ENCODE measurements at regions not wholly inside any gene's neighbourhood (a gene's known extent, or its start where the extent isn't known, plus 50 kb on each side); places are given as distances from the start of the nearest gene placed in this dataset.

DNA sequence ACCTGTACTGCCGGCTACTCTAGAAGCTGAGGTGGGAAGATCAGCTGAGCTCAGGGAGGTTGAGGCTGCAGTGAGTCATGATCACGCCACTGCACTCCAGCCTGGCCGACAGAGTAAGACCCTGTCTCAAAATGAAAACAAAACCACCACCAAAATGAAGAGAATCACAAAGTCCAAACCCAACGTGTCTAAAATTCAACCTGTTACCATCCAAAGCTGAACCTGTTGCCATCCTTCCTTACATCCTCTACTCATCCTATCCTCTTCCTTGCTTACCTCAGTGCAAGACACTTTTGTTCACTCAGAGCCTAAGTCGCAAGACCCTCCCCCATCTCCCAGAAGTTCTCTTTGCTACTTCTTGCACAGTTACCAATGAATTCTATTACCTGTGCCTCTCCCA is 299.7 kb downstream of the ATP23 start:
- TF ChIP-seq POLR2AphosphoS5 (IDR thresholded peaks at IDR 0.05; ENCODE audit: low read depth, low read length) (no peak), TAF1 (IDR thresholded peaks at IDR 0.05; ENCODE audit: low read depth, low read length) (no peak), POLR2A (IDR thresholded peaks at IDR 0.05; ENCODE audit: low read depth, low read length) (no peak), POU2F2 (IDR thresholded peaks at IDR 0.05; ENCODE audit: low read depth, low read length) (no peak), SPI1 (IDR thresholded peaks at IDR 0.05; ENCODE audit: low read depth, low read length) (no peak), PAX5 (IDR thresholded peaks at IDR 0.05; ENCODE audit: insufficient read depth, low read length, severe bottlenecking) (no peak)
